Frontal cortex (tissue), 3 donors: ENCODE measurements at regions not wholly inside any gene's neighbourhood (a gene's known extent, or its start where the extent isn't known, plus 50 kb on each side); places are given as distances from the start of the nearest gene placed in this dataset.
A peak's percentile ranks its signal among the peaks of the same experiment; 100 is the strongest.
"Not testable (repeated sequence)": the region's sequence is repeated elsewhere in the genome, so short reads cannot be mapped to it uniquely, and the experiment has no call there.

ENCODE experiments used
- DNase-seq, 2 donors: peaks; one replicate each; pipeline ENCODE4 v3.0.0; 2012; ENCODE audit warnings: low spot score in 2 of 2
- FAIRE-seq: peaks from 2 replicates; lab custom pipeline; 2012; peaks lifted over from hg19 to GRCh38; lab: Jason Lieb, UNC
- donor health status: control.
- donor health status: control.
- donor health status: control.

- FAIRE-seq (peak; percentile 84), DNase-seq (no peak)
Observed at GRCh38 chr6:18527836-18528743, 140.9 kb downstream of the RNF144B start.

- DNase-seq (no peak), FAIRE-seq (no peak)
Observed at GRCh38 chr6:18530201-18530600, 143.1 kb downstream of the RNF144B start.

- DNase-seq (no peak), FAIRE-seq (no peak)
Observed at GRCh38 chr6:18532139-18532538, 145.0 kb downstream of the RNF144B start.

GRCh38 chr6:18533793-18534192 lies 146.6 kb downstream of the RNF144B start:
- FAIRE-seq: no peak

GRCh38 chr6:18536591-18537055 lies 149.5 kb downstream of the RNF144B start:
- FAIRE-seq (no peak), DNase-seq (no peak)

More at GRCh38 chr6:18533793-18534192, 146.6 kb downstream of the RNF144B start:
- DNase-seq: no peak

- DNase-seq (no peak), FAIRE-seq (no peak)
Observed at GRCh38 chr6:18538315-18538714, 151.2 kb downstream of the RNF144B start.

- DNase-seq: no peak
- no peak for FAIRE-seq
Observed at GRCh38 chr6:18543051-18543450, 155.9 kb downstream of the RNF144B start.

- not testable (repeated sequence) for FAIRE-seq, DNase-seq
Observed at GRCh38 chr6:18545142-18545541, 158.0 kb downstream of the RNF144B start.

- DNase-seq (no peak), FAIRE-seq (no peak)
Observed at GRCh38 chr6:18545726-18546125, 158.6 kb downstream of the RNF144B start.

GRCh38 chr6:18550119-18550518 lies 163.0 kb downstream of the RNF144B start:
- no peak for FAIRE-seq
- DNase-seq: no peak

- DNase-seq (no peak), FAIRE-seq (no peak)
Observed at GRCh38 chr6:18551228-18551627, 164.1 kb downstream of the RNF144B start.

- FAIRE-seq (no peak), DNase-seq (no peak)
Observed at GRCh38 chr6:18555750-18556149, 168.6 kb downstream of the RNF144B start.

GRCh38 chr6:18561037-18561750 lies 174.0 kb downstream of the RNF144B start:
- FAIRE-seq (no peak), DNase-seq (no peak)

- DNase-seq: no peak
- FAIRE-seq: no peak
Observed at GRCh38 chr6:18562726-18563125, 175.6 kb downstream of the RNF144B start.

GRCh38 chr6:18564775-18565174 lies 177.6 kb downstream of the RNF144B start:
- no peak for FAIRE-seq
- DNase-seq: no peak

GRCh38 chr6:18565231-18565630 lies 178.1 kb downstream of the RNF144B start:
- FAIRE-seq: no peak
- DNase-seq: no peak

- no peak for FAIRE-seq
Observed at GRCh38 chr6:18567380-18567779, 180.2 kb downstream of the RNF144B start.

GRCh38 chr6:18577491-18577890 lies 190.3 kb downstream of the RNF144B start:
- DNase-seq (no peak), FAIRE-seq (no peak)

More at GRCh38 chr6:18567380-18567779, 180.2 kb downstream of the RNF144B start:
- no peak for DNase-seq

- DNase-seq (no peak), FAIRE-seq (no peak)
Observed at GRCh38 chr6:18579166-18579565, 192.0 kb downstream of the RNF144B start.

- FAIRE-seq (no peak), DNase-seq (no peak)
Observed at GRCh38 chr6:18579869-18580268, 192.7 kb downstream of the RNF144B start.

GRCh38 chr6:18584372-18584771 lies 197.2 kb downstream of the RNF144B start:
- FAIRE-seq: no peak
- no peak for DNase-seq
